WERI-Rb-1 (cell line): ENCODE measurements at regions not wholly inside any gene's neighbourhood (a gene's known extent, or its start where the extent isn't known, plus 50 kb on each side); places are given as distances from the start of the nearest gene placed in this dataset.

Source experiments
- DNase-seq: peaks from one replicate; pipeline ENCODE4 v3.0.0-alpha.2; 2020
- H3K27ac ChIP-seq: fragments of 250-450 bp; sonication (Bioruptor Pico); 2 replicates; pipeline ENCODE4 v1.5.1; 2020; ENCODE audit warnings: mild to moderate bottlenecking, moderate library complexity
- H3K27me3 ChIP-seq: fragments of 250-450 bp; sonication (Bioruptor Pico); 2 replicates; pipeline ENCODE4 v1.5.1; 2021; ENCODE audit warnings: mild to moderate bottlenecking, low read depth, moderate library complexity; ENCODE audit not compliant: insufficient read depth, severe bottlenecking
- H3K36me3 ChIP-seq: fragments of 250-450 bp; sonication (Bioruptor Pico); 2 replicates; pipeline ENCODE4 v1.5.1; 2020; ENCODE audit warnings: mild to moderate bottlenecking, moderate library complexity
- H3K4me3 ChIP-seq: 2 replicates; pipeline ENCODE4 v1.5.1; 2011; ENCODE audit warnings: low read depth, mild to moderate bottlenecking, control low read depth, low read length
- H3K9me3 ChIP-seq: fragments of 250-450 bp; sonication (Bioruptor Pico); 2 replicates; pipeline ENCODE4 v1.5.1; 2021; ENCODE audit warnings: mild to moderate bottlenecking, moderate library complexity; ENCODE audit not compliant: severe bottlenecking
- CTCF ChIP-seq: IDR thresholded peaks from 2 replicates; pipeline ENCODE4 v1.5.1; 2011; ENCODE audit warnings: low read depth, mild to moderate bottlenecking, control low read depth, inconsistent platforms, low read length

- Histone ChIP-seq H3K4me3 (no peak overlapping the region), H3K27ac (no peak overlapping the region), H3K36me3 (no peaks in the 10 kb centered on the region), H3K9me3 (no peaks in the 10 kb centered on the region), H3K27me3 (no peaks in the 10 kb centered on the region)
- no peak for TF ChIP-seq CTCF
- no peak for DNase-seq
Measured at GRCh38 chr6:19032591-19033295, 645.6 kb downstream of the RNF144B start.

- Histone ChIP-seq H3K4me3 (no peak overlapping the region), H3K27ac (no peak overlapping the region), H3K27me3 (no peaks in the 10 kb centered on the region), H3K36me3 (no peaks in the 10 kb centered on the region), H3K9me3 (no peaks in the 10 kb centered on the region)
- no peak for DNase-seq
- TF ChIP-seq CTCF, result no peak
Measured at GRCh38 chr6:19033683-19034082, 646.5 kb downstream of the RNF144B start.

- Histone ChIP-seq H3K36me3 (no peaks in the 10 kb centered on the region), H3K27me3 (no peaks in the 10 kb centered on the region), H3K9me3 (no peaks in the 10 kb centered on the region), H3K4me3 (no peak overlapping the region), H3K27ac (no peak overlapping the region)
- no peak for TF ChIP-seq CTCF
- DNase-seq, result no peak
Measured at GRCh38 chr6:19034986-19035385, 647.8 kb downstream of the RNF144B start.

GRCh38 chr6:19035461-19036195, 648.5 kb downstream of the RNF144B start:
- Histone ChIP-seq H3K27ac (no peak overlapping the region), H3K4me3 (no peak overlapping the region), H3K27me3 (no peaks in the 10 kb centered on the region), H3K36me3 (no peaks in the 10 kb centered on the region), H3K9me3 (no peaks in the 10 kb centered on the region)
- TF ChIP-seq CTCF, result no peak
- no peak for DNase-seq

- H3K4me3 ChIP-seq, result no peak overlapping the region
- no peaks in the 10 kb centered on the region for H3K9me3 ChIP-seq
- no peak for DNase-seq
- no peaks in the 10 kb centered on the region for H3K36me3 ChIP-seq
- no peaks in the 10 kb centered on the region for H3K27me3 ChIP-seq
- H3K27ac ChIP-seq, result no peak overlapping the region
- no peak for TF ChIP-seq CTCF
Measured at GRCh38 chr6:19036196-19036555, 649.0 kb downstream of the RNF144B start.
